ENCODE measurements at regions not wholly inside any gene's neighbourhood (a gene's known extent, or its start where the extent isn't known, plus 50 kb on each side); places are given as distances from the start of the nearest gene placed in this dataset.

DNA sequence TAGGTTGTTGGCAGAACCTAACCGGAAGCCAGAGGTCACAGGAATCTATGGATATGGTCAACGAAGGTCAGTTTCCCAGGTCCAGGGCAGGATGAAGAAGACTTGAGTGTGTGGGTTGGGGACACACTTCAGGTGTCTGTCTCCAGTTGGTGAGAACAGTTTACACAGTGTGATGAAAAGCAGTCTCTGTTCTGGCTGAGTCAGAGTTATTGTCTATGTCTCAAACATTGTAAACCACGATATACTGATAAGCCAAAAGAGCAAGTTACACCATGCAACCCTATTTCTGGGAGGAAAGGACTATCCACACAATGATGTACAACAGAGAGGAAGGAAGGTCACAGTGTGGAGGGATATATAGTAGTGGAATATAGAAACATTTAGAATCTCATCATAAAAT, 187.1 kb upstream of the C1QTNF7 start (continued):
- TF ChIP-seq, protein P1, sequence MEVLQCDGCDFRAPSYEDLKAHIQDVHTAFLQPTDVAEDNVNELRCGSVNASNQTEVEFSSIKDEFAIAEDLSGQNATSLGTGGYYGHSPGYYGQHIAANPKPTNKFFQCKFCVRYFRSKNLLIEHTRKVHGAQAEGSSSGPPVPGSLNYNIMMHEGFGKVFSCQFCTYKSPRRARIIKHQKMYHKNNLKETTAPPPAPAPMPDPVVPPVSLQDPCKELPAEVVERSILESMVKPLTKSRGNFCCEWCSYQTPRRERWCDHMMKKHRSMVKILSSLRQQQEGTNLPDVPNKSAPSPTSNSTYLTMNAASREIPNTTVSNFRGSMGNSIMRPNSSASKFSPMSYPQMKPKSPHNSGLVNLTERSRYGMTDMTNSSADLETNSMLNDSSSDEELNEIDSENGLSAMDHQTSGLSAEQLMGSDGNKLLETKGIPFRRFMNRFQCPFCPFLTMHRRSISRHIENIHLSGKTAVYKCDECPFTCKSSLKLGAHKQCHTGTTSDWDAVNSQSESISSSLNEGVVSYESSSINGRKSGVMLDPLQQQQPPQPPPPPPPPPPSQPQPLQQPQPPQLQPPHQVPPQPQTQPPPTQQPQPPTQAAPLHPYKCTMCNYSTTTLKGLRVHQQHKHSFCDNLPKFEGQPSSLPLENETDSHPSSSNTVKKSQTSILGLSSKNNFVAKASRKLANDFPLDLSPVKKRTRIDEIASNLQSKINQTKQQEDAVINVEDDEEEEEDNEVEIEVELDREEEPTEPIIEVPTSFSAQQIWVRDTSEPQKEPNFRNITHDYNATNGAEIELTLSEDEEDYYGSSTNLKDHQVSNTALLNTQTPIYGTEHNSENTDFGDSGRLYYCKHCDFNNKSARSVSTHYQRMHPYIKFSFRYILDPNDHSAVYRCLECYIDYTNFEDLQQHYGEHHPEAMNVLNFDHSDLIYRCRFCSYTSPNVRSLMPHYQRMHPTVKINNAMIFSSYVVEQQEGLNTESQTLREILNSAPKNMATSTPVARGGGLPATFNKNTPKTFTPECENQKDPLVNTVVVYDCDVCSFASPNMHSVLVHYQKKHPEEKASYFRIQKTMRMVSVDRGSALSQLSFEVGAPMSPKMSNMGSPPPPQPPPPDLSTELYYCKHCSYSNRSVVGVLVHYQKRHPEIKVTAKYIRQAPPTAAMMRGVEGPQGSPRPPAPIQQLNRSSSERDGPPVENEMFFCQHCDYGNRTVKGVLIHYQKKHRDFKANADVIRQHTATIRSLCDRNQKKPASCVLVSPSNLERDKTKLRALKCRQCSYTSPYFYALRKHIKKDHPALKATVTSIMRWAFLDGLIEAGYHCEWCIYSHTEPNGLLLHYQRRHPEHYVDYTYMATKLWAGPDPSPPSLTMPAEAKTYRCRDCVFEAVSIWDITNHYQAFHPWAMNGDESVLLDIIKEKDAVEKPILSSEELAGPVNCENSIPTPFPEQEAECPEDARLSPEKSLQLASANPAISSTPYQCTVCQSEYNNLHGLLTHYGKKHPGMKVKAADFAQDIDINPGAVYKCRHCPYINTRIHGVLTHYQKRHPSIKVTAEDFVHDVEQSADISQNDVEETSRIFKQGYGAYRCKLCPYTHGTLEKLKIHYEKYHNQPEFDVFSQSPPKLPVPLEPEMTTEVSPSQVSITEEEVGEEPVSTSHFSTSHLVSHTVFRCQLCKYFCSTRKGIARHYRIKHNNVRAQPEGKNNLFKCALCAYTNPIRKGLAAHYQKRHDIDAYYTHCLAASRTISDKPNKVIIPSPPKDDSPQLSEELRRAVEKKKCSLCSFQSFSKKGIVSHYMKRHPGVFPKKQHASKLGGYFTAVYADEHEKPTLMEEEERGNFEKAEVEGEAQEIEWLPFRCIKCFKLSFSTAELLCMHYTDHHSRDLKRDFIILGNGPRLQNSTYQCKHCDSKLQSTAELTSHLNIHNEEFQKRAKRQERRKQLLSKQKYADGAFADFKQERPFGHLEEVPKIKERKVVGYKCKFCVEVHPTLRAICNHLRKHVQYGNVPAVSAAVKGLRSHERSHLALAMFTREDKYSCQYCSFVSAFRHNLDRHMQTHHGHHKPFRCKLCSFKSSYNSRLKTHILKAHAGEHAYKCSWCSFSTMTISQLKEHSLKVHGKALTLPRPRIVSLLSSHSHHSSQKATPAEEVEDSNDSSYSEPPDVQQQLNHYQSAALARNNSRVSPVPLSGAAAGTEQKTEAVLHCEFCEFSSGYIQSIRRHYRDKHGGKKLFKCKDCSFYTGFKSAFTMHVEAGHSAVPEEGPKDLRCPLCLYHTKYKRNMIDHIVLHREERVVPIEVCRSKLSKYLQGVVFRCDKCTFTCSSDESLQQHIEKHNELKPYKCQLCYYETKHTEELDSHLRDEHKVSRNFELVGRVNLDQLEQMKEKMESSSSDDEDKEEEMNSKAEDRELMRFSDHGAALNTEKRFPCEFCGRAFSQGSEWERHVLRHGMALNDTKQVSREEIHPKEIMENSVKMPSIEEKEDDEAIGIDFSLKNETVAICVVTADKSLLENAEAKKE (CRISPR knock-in tag; IDR thresholded peaks at IDR 0.05) = no peak
- TF ChIP-seq EZH2 (IDR thresholded peaks at IDR 0.05; ENCODE audit: low read depth, unreplicated experiment) (no peak), CTCF (conservative IDR thresholded peaks at IDR 0.05; ENCODE audit: low read depth in 2 of 2) (no peak), STAT1 (IDR thresholded peaks at IDR 0.05; ENCODE audit: unreplicated experiment) (no peak)
- TF ChIP-seq, protein P2, sequence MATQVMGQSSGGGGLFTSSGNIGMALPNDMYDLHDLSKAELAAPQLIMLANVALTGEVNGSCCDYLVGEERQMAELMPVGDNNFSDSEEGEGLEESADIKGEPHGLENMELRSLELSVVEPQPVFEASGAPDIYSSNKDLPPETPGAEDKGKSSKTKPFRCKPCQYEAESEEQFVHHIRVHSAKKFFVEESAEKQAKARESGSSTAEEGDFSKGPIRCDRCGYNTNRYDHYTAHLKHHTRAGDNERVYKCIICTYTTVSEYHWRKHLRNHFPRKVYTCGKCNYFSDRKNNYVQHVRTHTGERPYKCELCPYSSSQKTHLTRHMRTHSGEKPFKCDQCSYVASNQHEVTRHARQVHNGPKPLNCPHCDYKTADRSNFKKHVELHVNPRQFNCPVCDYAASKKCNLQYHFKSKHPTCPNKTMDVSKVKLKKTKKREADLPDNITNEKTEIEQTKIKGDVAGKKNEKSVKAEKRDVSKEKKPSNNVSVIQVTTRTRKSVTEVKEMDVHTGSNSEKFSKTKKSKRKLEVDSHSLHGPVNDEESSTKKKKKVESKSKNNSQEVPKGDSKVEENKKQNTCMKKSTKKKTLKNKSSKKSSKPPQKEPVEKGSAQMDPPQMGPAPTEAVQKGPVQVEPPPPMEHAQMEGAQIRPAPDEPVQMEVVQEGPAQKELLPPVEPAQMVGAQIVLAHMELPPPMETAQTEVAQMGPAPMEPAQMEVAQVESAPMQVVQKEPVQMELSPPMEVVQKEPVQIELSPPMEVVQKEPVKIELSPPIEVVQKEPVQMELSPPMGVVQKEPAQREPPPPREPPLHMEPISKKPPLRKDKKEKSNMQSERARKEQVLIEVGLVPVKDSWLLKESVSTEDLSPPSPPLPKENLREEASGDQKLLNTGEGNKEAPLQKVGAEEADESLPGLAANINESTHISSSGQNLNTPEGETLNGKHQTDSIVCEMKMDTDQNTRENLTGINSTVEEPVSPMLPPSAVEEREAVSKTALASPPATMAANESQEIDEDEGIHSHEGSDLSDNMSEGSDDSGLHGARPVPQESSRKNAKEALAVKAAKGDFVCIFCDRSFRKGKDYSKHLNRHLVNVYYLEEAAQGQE (IDR thresholded peaks at IDR 0.05; ENCODE audit: unreplicated experiment) = no peak
- TF ChIP-seq, protein P3, sequence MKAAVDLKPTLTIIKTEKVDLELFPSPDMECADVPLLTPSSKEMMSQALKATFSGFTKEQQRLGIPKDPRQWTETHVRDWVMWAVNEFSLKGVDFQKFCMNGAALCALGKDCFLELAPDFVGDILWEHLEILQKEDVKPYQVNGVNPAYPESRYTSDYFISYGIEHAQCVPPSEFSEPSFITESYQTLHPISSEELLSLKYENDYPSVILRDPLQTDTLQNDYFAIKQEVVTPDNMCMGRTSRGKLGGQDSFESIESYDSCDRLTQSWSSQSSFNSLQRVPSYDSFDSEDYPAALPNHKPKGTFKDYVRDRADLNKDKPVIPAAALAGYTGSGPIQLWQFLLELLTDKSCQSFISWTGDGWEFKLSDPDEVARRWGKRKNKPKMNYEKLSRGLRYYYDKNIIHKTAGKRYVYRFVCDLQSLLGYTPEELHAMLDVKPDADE (IDR thresholded peaks at IDR 0.05) = no peak
